Fibroblast of lung (primary cell): ENCODE measurements at regions not wholly inside any gene's neighbourhood (a gene's known extent, or its start where the extent isn't known, plus 50 kb on each side); places are given as distances from the start of the nearest gene placed in this dataset.
A peak's percentile ranks its signal among the peaks of the same experiment; 100 is the strongest.

ENCODE experiments used
- DNase-seq, 2 donors: peaks; one replicate each; pipeline versions ENCODE4 v3.0.0 to v3.0.0-alpha.2; 2010; ENCODE audit warnings: low read depth in 2 of 2
- H2AFZ ChIP-seq: 2 replicates; pipeline ENCODE4 v1.5.1; 2012; ENCODE audit warnings: low read length, control low read depth, inconsistent platforms
- H3K27ac ChIP-seq: 2 replicates; pipeline ENCODE4 v1.5.1; 2011; ENCODE audit warnings: low read length, control low read depth; ENCODE audit not compliant: insufficient read depth
- H3K27me3 ChIP-seq: 2 replicates; pipeline ENCODE4 v1.5.1; 2011; ENCODE audit warnings: mild to moderate bottlenecking, low read length; ENCODE audit not compliant: control insufficient read depth, insufficient read depth
- H3K36me3 ChIP-seq: 2 replicates; pipeline ENCODE4 v1.5.1; 2011; ENCODE audit warnings: low read length; ENCODE audit not compliant: control insufficient read depth, insufficient read depth
- H3K4me1 ChIP-seq: 2 replicates; pipeline ENCODE4 v1.5.1; 2011; ENCODE audit warnings: low read length; ENCODE audit not compliant: control insufficient read depth, insufficient read depth; ENCODE audit errors: extremely low read depth
- H3K4me2 ChIP-seq: 2 replicates; pipeline ENCODE4 v1.5.1; 2011; ENCODE audit warnings: low read length, control low read depth; ENCODE audit not compliant: insufficient read depth; ENCODE audit errors: extremely low read depth
- H3K4me3 ChIP-seq, 4 experiments: fragments of 200-600 bp in 1 of 4; sonication (generic) in 1 of 4; replicated peaks in 1 of 4; 2 replicates each; pipeline ENCODE4 v1.5.1; 2011 to 2016; ENCODE audit warnings: low read length in 4 of 4, low read depth in 3 of 4, mild to moderate bottlenecking in 3 of 4, control low read depth in 2 of 4, inconsistent platforms in 1 of 4, mixed read lengths in 1 of 4; ENCODE audit not compliant: insufficient read depth in 1 of 4; ENCODE audit errors: control extremely low read depth in 1 of 4
- H3K79me2 ChIP-seq: 2 replicates; pipeline ENCODE4 v1.5.1; 2012; ENCODE audit warnings: mild to moderate bottlenecking, low read length, inconsistent platforms; ENCODE audit not compliant: control insufficient read depth, insufficient read depth
- H3K9ac ChIP-seq: 2 replicates; pipeline ENCODE4 v1.5.1; 2011; ENCODE audit warnings: mild to moderate bottlenecking, low read length, control low read depth; ENCODE audit not compliant: insufficient read depth
- H3K9me3 ChIP-seq: 2 replicates; pipeline ENCODE4 v1.5.1; 2012; ENCODE audit warnings: low read depth, low read length; ENCODE audit not compliant: control insufficient read depth, insufficient read depth
- H4K20me1 ChIP-seq: 2 replicates; pipeline ENCODE4 v1.5.1; 2011; ENCODE audit warnings: low read length; ENCODE audit not compliant: control insufficient read depth, insufficient read depth; ENCODE audit errors: extremely low read depth
- CTCF ChIP-seq, 2 donors: IDR thresholded peaks in 1 of 2; conservative IDR thresholded peaks in 1 of 2; 1 replicate in 1 of 2; 2 replicates in 1 of 2; pipeline ENCODE4 v1.5.1; 2011 to 2012; ENCODE audit warnings: low read length in 2 of 2, control low read depth in 1 of 2, inconsistent platforms in 1 of 2, low read depth in 1 of 2, mild to moderate bottlenecking in 1 of 2
- EZH2 ChIP-seq: IDR thresholded peaks from 2 replicates; pipeline ENCODE4 v1.5.1; 2012; ENCODE audit warnings: low read length, control low read depth, mild to moderate bottlenecking; ENCODE audit errors: missing control alignments

- Histone ChIP-seq H2AFZ (no peak overlapping the region), H3K9me3 (no peaks in the 10 kb centered on the region), H3K27ac (no peak overlapping the region), H3K27me3 (no peaks in the 10 kb centered on the region), H4K20me1 (no peaks in the 10 kb centered on the region), H3K4me2 (no peak overlapping the region), H3K4me3 (no peak overlapping the region), H3K9ac (no peak overlapping the region), H3K4me1 (no peaks in the 10 kb centered on the region), H3K36me3 (no peaks in the 10 kb centered on the region), H3K79me2 (no peaks in the 10 kb centered on the region)
- TF ChIP-seq CTCF (conservative IDR thresholded peaks at IDR 0.05 in 1 of 2, IDR thresholded peaks at IDR 0.05 in 1 of 2; ENCODE audit: low read depth in 1 of 2, low read length in 2 of 2): no peak
- TF ChIP-seq EZH2: no peak
- DNase-seq: peak in 1 of 2 donors; percentile 78
These were observed 572.7 kb downstream of the EPHA4 start for GRCh38 chr2:220999356-220999755.

- Histone ChIP-seq H4K20me1 (no peaks in the 10 kb centered on the region), H3K9ac (no peak overlapping the region)
- no peak for TF ChIP-seq CTCF (conservative IDR thresholded peaks at IDR 0.05 in 1 of 2, IDR thresholded peaks at IDR 0.05 in 1 of 2; ENCODE audit: low read depth in 1 of 2, low read length in 2 of 2)
- no peak for TF ChIP-seq EZH2
These were observed 570.7 kb downstream of the EPHA4 start for GRCh38 chr2:221001381-221001801.

GRCh38 chr2:221002101-221002685 is 569.9 kb downstream of the EPHA4 start:
- Histone ChIP-seq H3K9ac (no peak overlapping the region), H4K20me1 (no peaks in the 10 kb centered on the region), H3K4me3 (no peak overlapping the region), H3K4me2 (no peak overlapping the region), H3K4me1 (no peaks in the 10 kb centered on the region), H3K9me3 (no peaks in the 10 kb centered on the region), H3K27me3 (no peaks in the 10 kb centered on the region), H3K27ac (no peak overlapping the region), H2AFZ (no peak overlapping the region), H3K79me2 (no peaks in the 10 kb centered on the region), H3K36me3 (no peaks in the 10 kb centered on the region)
- no peak for DNase-seq
- TF ChIP-seq CTCF (conservative IDR thresholded peaks at IDR 0.05 in 1 of 2, IDR thresholded peaks at IDR 0.05 in 1 of 2; ENCODE audit: low read depth in 1 of 2, low read length in 2 of 2) (no peak), EZH2 (no peak)

More at GRCh38 chr2:221001381-221001801, 570.7 kb downstream of the EPHA4 start:
- H2AFZ ChIP-seq: no peak overlapping the region
- no peaks in the 10 kb centered on the region for H3K79me2 ChIP-seq
- no peak overlapping the region for H3K4me3 ChIP-seq
- no peak overlapping the region for H3K4me2 ChIP-seq
- no peaks in the 10 kb centered on the region for H3K27me3 ChIP-seq
- H3K27ac ChIP-seq: no peak overlapping the region
- DNase-seq: no peak
- no peaks in the 10 kb centered on the region for H3K9me3 ChIP-seq
- no peaks in the 10 kb centered on the region for H3K36me3 ChIP-seq
- H3K4me1 ChIP-seq: no peaks in the 10 kb centered on the region
